ENCODE measurements at regions not wholly inside any gene's neighbourhood (a gene's known extent, or its start where the extent isn't known, plus 50 kb on each side); places are given as distances from the start of the nearest gene placed in this dataset.
"Not testable (repeated sequence)": the region's sequence is repeated elsewhere in the genome, so short reads cannot be mapped to it uniquely, and the experiment has no call there.

DNA sequence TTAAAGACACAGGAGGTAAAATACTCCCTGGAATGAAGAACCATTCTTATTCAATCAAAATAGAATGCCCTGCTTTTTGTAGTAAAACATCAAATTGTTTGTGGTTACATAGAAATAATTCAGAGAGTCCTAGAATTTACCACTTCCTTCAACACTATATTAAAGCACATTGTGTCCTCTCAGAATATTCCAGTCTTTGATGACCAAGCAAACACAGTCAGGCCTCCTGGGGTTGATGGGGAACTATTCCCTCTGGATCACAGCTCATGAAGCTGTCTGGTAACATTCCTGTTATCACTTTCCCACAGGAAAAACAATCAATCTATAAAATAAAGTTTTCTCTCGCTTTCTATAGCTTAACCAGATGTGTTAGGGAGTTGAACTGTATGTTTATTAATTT lies 389.3 kb downstream of the KCNA4 start:
- no peak for DNase-seq
- TF ChIP-seq, protein P1, sequence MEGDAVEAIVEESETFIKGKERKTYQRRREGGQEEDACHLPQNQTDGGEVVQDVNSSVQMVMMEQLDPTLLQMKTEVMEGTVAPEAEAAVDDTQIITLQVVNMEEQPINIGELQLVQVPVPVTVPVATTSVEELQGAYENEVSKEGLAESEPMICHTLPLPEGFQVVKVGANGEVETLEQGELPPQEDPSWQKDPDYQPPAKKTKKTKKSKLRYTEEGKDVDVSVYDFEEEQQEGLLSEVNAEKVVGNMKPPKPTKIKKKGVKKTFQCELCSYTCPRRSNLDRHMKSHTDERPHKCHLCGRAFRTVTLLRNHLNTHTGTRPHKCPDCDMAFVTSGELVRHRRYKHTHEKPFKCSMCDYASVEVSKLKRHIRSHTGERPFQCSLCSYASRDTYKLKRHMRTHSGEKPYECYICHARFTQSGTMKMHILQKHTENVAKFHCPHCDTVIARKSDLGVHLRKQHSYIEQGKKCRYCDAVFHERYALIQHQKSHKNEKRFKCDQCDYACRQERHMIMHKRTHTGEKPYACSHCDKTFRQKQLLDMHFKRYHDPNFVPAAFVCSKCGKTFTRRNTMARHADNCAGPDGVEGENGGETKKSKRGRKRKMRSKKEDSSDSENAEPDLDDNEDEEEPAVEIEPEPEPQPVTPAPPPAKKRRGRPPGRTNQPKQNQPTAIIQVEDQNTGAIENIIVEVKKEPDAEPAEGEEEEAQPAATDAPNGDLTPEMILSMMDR (IDR thresholded peaks at IDR 0.05): no peak
- Mint-ChIP-seq H3K27me3 (ENCODE audit: low read depth, poor library complexity) (peaks cover 3% of the 10 kb centered on the region), H3K27ac (no peak overlapping the region), H3K36me3 (ENCODE audit: low read depth) (no peaks in the 10 kb centered on the region), H3K4me3 (no peak overlapping the region), H3K4me1 (peaks cover 60% of the 10 kb centered on the region), H3K9me3 (no peaks in the 10 kb centered on the region)

DNA sequence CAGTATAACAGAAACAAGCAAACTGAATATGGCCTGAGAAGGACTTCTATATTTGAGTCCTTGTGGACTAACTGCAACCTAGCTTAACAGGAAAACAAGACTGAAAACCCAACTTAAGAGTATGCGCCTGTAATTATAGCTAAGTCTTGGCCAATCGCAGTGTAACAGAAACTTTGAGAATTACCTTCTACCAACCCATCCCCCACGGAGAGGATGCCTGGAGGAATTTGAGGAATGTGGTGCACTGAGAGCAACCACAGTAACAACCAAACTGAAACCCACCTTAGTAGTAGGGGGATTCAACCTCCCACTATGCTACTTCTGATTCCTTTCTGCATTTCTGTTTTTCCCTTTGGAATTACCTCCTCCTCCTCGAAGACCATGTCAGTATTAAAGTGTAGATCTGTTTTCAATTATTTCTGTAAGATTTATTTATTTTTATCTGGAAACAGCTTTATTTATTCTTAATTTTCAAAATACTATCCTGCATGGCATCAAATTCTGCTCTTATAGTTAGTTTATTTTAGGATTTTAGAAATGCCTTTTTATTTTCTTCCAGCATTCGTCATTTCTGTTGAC lies 393.6 kb downstream of the KCNA4 start:
- H3K27ac Mint-ChIP-seq: peak overlapping the region; percentile 28
- peaks cover 42% of the 10 kb centered on the region for H3K4me1 Mint-ChIP-seq
- no peaks in the 10 kb centered on the region for H3K36me3 Mint-ChIP-seq (ENCODE audit: low read depth)
- H3K27me3 Mint-ChIP-seq (ENCODE audit: low read depth, poor library complexity): peaks cover 3% of the 10 kb centered on the region
- TF ChIP-seq, protein P1 (IDR thresholded peaks at IDR 0.05): no peak
- peak; percentile 39 for DNase-seq
- no peaks in the 10 kb centered on the region for H3K9me3 Mint-ChIP-seq
- H3K4me3 Mint-ChIP-seq: peak overlapping the region; percentile 33

DNA sequence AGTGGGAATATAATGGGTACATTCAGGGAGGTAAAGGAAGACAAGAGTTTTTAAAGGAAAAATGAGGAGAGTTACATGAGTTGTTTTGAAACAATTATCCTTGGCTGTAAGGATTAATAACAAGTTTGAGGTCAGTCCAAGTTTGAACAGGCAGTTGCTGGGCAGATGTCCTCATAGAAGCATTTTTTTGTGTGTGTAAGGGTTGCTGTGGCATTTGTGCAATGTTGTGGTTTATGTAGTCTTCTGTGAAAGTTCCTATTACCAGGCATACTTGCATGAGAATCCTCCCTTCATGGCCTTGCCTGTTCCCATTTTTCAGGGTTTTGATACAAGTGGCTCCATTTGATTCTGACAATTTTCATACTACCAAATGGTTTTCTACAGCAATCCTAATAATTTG lies 400.2 kb downstream of the KCNA4 start:
- Mint-ChIP-seq H3K4me1 (no peaks in the 10 kb centered on the region), H3K27ac (no peak overlapping the region), H3K27me3 (ENCODE audit: low read depth, poor library complexity) (peaks cover 3% of the 10 kb centered on the region), H3K36me3 (ENCODE audit: low read depth) (no peaks in the 10 kb centered on the region), H3K9me3 (no peaks in the 10 kb centered on the region), H3K4me3 (no peak overlapping the region)
- TF ChIP-seq, protein P1 (IDR thresholded peaks at IDR 0.05): no peak
- DNase-seq: no peak

DNA sequence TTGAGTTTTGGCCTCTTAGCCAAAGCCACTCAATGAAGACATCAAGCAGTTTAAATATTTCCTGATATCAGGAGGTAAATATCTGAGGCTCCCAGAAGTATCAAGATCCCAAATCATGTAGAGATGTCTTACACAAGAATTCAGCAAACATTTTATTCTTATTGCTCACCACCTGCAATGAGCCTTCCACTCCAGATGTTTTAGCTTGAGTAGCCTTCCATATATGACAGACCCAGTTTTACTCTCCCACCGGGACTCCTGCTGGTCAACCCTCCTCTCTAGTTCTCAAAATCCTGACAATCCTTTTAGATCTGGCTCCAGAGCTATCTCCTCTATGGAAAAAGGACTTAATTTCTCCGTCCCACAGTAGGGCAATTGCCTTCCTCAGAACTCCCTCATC lies 404.4 kb downstream of the KCNA4 start:
- Mint-ChIP-seq H3K4me1 (no peaks in the 10 kb centered on the region), H3K36me3 (ENCODE audit: low read depth) (no peaks in the 10 kb centered on the region), H3K27ac (no peak overlapping the region), H3K9me3 (no peaks in the 10 kb centered on the region), H3K27me3 (ENCODE audit: low read depth, poor library complexity) (peaks cover 6% of the 10 kb centered on the region), H3K4me3 (no peak overlapping the region)
- TF ChIP-seq, protein P1 (IDR thresholded peaks at IDR 0.05): no peak
- no peak for DNase-seq

DNA sequence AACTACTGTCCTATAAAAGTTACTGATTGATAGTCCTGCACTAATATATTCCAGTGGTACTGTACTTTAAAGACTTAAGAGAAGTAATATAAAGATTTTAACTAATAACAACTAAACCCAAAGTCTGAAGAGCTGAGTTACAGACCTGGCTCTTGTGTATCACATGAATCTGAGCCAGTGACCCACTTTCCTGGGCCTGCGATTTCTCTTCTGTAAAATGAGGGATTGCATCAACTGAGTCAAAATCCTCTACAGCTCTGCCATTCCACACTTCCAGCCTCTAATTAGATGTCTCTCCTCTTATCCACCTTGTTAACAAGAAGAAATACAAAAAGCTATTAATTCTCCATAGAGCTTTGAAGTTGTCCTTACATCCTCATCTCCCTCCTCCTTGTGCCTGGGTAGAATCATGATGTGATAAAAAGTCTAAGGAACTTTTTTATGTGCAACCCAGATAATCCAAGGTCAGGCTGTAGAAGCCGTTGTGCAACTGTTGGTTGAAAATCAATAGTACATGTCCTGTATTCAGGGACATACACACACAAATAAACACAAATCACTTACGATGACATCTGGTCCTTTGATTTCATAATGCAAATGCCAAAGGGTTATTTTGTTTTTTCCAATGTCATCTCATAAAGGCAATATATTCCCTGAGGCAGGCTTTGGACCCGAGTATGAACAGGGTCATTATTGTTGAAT lies 410.3 kb downstream of the KCNA4 start:
- Mint-ChIP-seq H3K4me1 (no peaks in the 10 kb centered on the region), H3K36me3 (ENCODE audit: low read depth) (no peaks in the 10 kb centered on the region), H3K4me3 (no peak overlapping the region), H3K27me3 (ENCODE audit: low read depth, poor library complexity) (peaks cover 3% of the 10 kb centered on the region), H3K9me3 (no peaks in the 10 kb centered on the region), H3K27ac (no peak overlapping the region)
- TF ChIP-seq, protein P1 (IDR thresholded peaks at IDR 0.05): no peak
- no peak for DNase-seq

DNA sequence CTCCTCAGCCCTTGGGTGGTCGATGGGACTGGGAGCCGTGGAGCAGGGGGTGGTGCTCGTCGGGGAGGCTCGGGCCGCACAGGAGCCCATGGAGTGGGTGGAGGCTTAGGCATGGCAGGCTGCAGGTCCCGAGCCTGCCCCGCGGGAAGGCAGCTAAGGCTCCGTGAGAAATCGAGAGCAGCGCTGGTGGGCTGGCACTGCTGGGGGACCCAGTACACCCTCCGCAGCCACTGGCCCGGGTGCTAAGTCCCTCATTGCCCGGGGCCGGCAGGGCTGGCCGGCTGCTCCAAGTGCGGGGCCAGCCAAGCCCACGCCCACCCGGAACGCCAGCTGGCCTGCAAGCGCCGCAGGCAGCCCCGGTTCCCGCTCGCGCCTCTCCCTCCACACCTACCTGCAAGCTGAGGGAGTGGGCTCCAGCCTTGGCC lies 416.7 kb downstream of the KCNA4 start:
- H3K4me1 Mint-ChIP-seq; H3K27ac Mint-ChIP-seq; H3K4me3 Mint-ChIP-seq; H3K27me3 Mint-ChIP-seq (ENCODE audit: low read depth, poor library complexity); DNase-seq; H3K9me3 Mint-ChIP-seq; H3K36me3 Mint-ChIP-seq (ENCODE audit: low read depth): not testable (repeated sequence)

Measured in nephron progenitor cell (in vitro differentiated cells).